Activated CD4-positive, alpha-beta memory T cell treated with anti-CD3 and anti-CD28 coated beads for 36 hours (primary cell): ENCODE measurements at regions not wholly inside any gene's neighbourhood (a gene's known extent, or its start where the extent isn't known, plus 50 kb on each side); places are given as distances from the start of the nearest gene placed in this dataset.

ENCODE experiments used
- CTCF ChIA-PET: fragments of 350-600 bp; sonication (Branson Sonifier 250); formaldehyde crosslinking; loops from one replicate; lab custom pipeline; 2021; ENCODE audit warnings: antibody characterized with exemption, inconsistent platforms; lab: Charles Lee
- POLR2A ChIA-PET: fragments of 350-600 bp; sonication (Branson Sonifier 250); formaldehyde crosslinking; loops from one replicate; lab custom pipeline; 2021; ENCODE audit warnings: antibody characterized with exemption; lab: Charles Lee
- DNase-seq: peaks from one replicate; pipeline ENCODE4 v3.0.0-alpha.2; 2020
- H3K27ac Mint-ChIP-seq: one replicate; pipeline ENCODE4 v1.8.0; 2021; ENCODE audit warnings: mixed read lengths
- H3K27me3 Mint-ChIP-seq: one replicate; pipeline ENCODE4 v1.8.0; 2021; ENCODE audit warnings: mixed read lengths
- H3K36me3 Mint-ChIP-seq: one replicate; pipeline ENCODE4 v1.8.0; 2021; ENCODE audit warnings: mixed read lengths
- H3K4me1 Mint-ChIP-seq: one replicate; pipeline ENCODE4 v1.8.0; 2021; ENCODE audit warnings: low read depth, mixed read lengths
- H3K4me3 Mint-ChIP-seq: one replicate; pipeline ENCODE4 v1.8.0; 2021; ENCODE audit warnings: mild to moderate bottlenecking, mixed read lengths
- H3K9me3 Mint-ChIP-seq: one replicate; pipeline ENCODE4 v1.8.0; 2021; ENCODE audit warnings: mixed read lengths
- intact Hi-C: fragments of 100-400 bp; cut with micrococcal nuclease; formaldehyde crosslinking; loops from one replicate; pipeline ENCODE4 v1.15.1; 2023

- Mint-ChIP-seq H3K9me3 (peaks cover 1% of the 10 kb centered on the region), H3K27ac (no peak overlapping the region), H3K36me3 (no peaks in the 10 kb centered on the region), H3K4me3 (no peak overlapping the region), H3K4me1 (no peaks in the 10 kb centered on the region), H3K27me3 (no peaks in the 10 kb centered on the region)
- intact Hi-C loops = no loop called here
- DNase-seq = no peak
- CTCF ChIA-PET = no interaction called here
- POLR2A ChIA-PET = no interaction called here
Observed at GRCh38 chr4:111178231-111178630, 555.4 kb upstream of the PITX2 start.

- H3K4me3 Mint-ChIP-seq = no peak overlapping the region
- peaks cover 7% of the 10 kb centered on the region for H3K9me3 Mint-ChIP-seq
- intact Hi-C loops = no loop called here
- ChIA-PET POLR2A (no interaction called here), CTCF (no interaction called here)
- H3K27me3 Mint-ChIP-seq = no peaks in the 10 kb centered on the region
- DNase-seq = no peak
- no peaks in the 10 kb centered on the region for H3K36me3 Mint-ChIP-seq
- H3K4me1 Mint-ChIP-seq = no peaks in the 10 kb centered on the region
- H3K27ac Mint-ChIP-seq = no peak overlapping the region
Observed at GRCh38 chr4:111187108-111187507, 564.2 kb upstream of the PITX2 start.

GRCh38 chr4:111198446-111198845 is 575.6 kb upstream of the PITX2 start:
- ChIA-PET CTCF (no interaction called here), POLR2A (no interaction called here)
- DNase-seq = no peak
- Mint-ChIP-seq H3K27ac (no peak overlapping the region), H3K9me3 (peaks cover 6% of the 10 kb centered on the region), H3K27me3 (no peaks in the 10 kb centered on the region), H3K4me1 (no peaks in the 10 kb centered on the region), H3K4me3 (no peak overlapping the region), H3K36me3 (no peaks in the 10 kb centered on the region)
- intact Hi-C loops = no loop called here

GRCh38 chr4:111204797-111205196 is 581.9 kb upstream of the PITX2 start:
- Mint-ChIP-seq H3K9me3 (no peaks in the 10 kb centered on the region), H3K4me3 (no peak overlapping the region), H3K4me1 (no peaks in the 10 kb centered on the region), H3K36me3 (no peaks in the 10 kb centered on the region), H3K27me3 (no peaks in the 10 kb centered on the region), H3K27ac (no peak overlapping the region)
- ChIA-PET CTCF (no interaction called here), POLR2A (no interaction called here)
- intact Hi-C loops = no loop called here
- no peak for DNase-seq

GRCh38 chr4:111208970-111209369 is 586.1 kb upstream of the PITX2 start:
- no peak overlapping the region for H3K27ac Mint-ChIP-seq
- H3K9me3 Mint-ChIP-seq = no peaks in the 10 kb centered on the region

GRCh38 chr4:111209706-111210105 is 586.8 kb upstream of the PITX2 start:
- DNase-seq = no peak
- intact Hi-C loops = no loop called here
- no peaks in the 10 kb centered on the region for H3K27me3 Mint-ChIP-seq
- H3K4me3 Mint-ChIP-seq = no peak overlapping the region
- no peaks in the 10 kb centered on the region for H3K9me3 Mint-ChIP-seq
- H3K36me3 Mint-ChIP-seq = no peaks in the 10 kb centered on the region
- no peaks in the 10 kb centered on the region for H3K4me1 Mint-ChIP-seq
- no peak overlapping the region for H3K27ac Mint-ChIP-seq
- CTCF ChIA-PET = no interaction called here
- POLR2A ChIA-PET = no interaction called here

More at GRCh38 chr4:111208970-111209369, 586.1 kb upstream of the PITX2 start:
- no peak for DNase-seq
- intact Hi-C loops = no loop called here
- Mint-ChIP-seq H3K4me3 (no peak overlapping the region), H3K4me1 (no peaks in the 10 kb centered on the region), H3K27me3 (no peaks in the 10 kb centered on the region), H3K36me3 (no peaks in the 10 kb centered on the region)
- ChIA-PET POLR2A (no interaction called here), CTCF (no interaction called here)

GRCh38 chr4:111210595-111210994 is 587.7 kb upstream of the PITX2 start:
- Mint-ChIP-seq H3K36me3 (no peaks in the 10 kb centered on the region), H3K9me3 (no peaks in the 10 kb centered on the region), H3K27ac (no peak overlapping the region), H3K4me1 (no peaks in the 10 kb centered on the region), H3K4me3 (no peak overlapping the region), H3K27me3 (no peaks in the 10 kb centered on the region)
- DNase-seq = no peak
- CTCF ChIA-PET = no interaction called here
- POLR2A ChIA-PET = no interaction called here
- intact Hi-C loops = no loop called here

GRCh38 chr4:111213531-111213930 is 590.7 kb upstream of the PITX2 start:
- no peaks in the 10 kb centered on the region for H3K36me3 Mint-ChIP-seq
- CTCF ChIA-PET = no interaction called here
- POLR2A ChIA-PET = no interaction called here
- intact Hi-C loops = no loop called here
- H3K27ac Mint-ChIP-seq = no peak overlapping the region
- H3K9me3 Mint-ChIP-seq = no peaks in the 10 kb centered on the region
- no peak overlapping the region for H3K4me3 Mint-ChIP-seq
- H3K4me1 Mint-ChIP-seq = no peaks in the 10 kb centered on the region
- H3K27me3 Mint-ChIP-seq = no peaks in the 10 kb centered on the region
- no peak for DNase-seq

GRCh38 chr4:111214371-111214770 is 591.5 kb upstream of the PITX2 start:
- no peak for DNase-seq
- Mint-ChIP-seq H3K4me3 (no peak overlapping the region), H3K27ac (no peak overlapping the region), H3K9me3 (no peaks in the 10 kb centered on the region), H3K27me3 (no peaks in the 10 kb centered on the region), H3K36me3 (no peaks in the 10 kb centered on the region), H3K4me1 (no peaks in the 10 kb centered on the region)
- ChIA-PET CTCF (no interaction called here), POLR2A (no interaction called here)
- intact Hi-C loops = no loop called here

- no peaks in the 10 kb centered on the region for H3K27me3 Mint-ChIP-seq
- no peaks in the 10 kb centered on the region for H3K9me3 Mint-ChIP-seq
- no peak for DNase-seq
- H3K27ac Mint-ChIP-seq = no peak overlapping the region
- no peaks in the 10 kb centered on the region for H3K4me1 Mint-ChIP-seq
- CTCF ChIA-PET = no interaction called here
- intact Hi-C loops = no loop called here
- no peak overlapping the region for H3K4me3 Mint-ChIP-seq
- POLR2A ChIA-PET = no interaction called here
- H3K36me3 Mint-ChIP-seq = no peaks in the 10 kb centered on the region
Observed at GRCh38 chr4:111215755-111216154, 592.9 kb upstream of the PITX2 start.

GRCh38 chr4:111216791-111217190 is 593.9 kb upstream of the PITX2 start:
- Mint-ChIP-seq H3K4me3 (no peak overlapping the region), H3K4me1 (no peaks in the 10 kb centered on the region), H3K36me3 (no peaks in the 10 kb centered on the region), H3K27me3 (no peaks in the 10 kb centered on the region), H3K27ac (no peak overlapping the region), H3K9me3 (no peaks in the 10 kb centered on the region)
- ChIA-PET POLR2A (no interaction called here), CTCF (no interaction called here)
- no peak for DNase-seq
- intact Hi-C loops = no loop called here

- Mint-ChIP-seq H3K27ac (no peak overlapping the region), H3K27me3 (no peaks in the 10 kb centered on the region), H3K4me3 (no peak overlapping the region), H3K9me3 (no peaks in the 10 kb centered on the region), H3K36me3 (no peaks in the 10 kb centered on the region), H3K4me1 (no peaks in the 10 kb centered on the region)
- CTCF ChIA-PET = no interaction called here
- intact Hi-C loops = no loop called here
- POLR2A ChIA-PET = no interaction called here
- DNase-seq = no peak
Observed at GRCh38 chr4:111221371-111221770, 598.5 kb upstream of the PITX2 start.

- H3K4me3 Mint-ChIP-seq = no peak overlapping the region
- ChIA-PET CTCF (interaction anchor here (0.6 kb wide), 1 partner anchor 717 kb away, joined by 3 read pairs; no protein-coding TSS in a partner anchor), POLR2A (no interaction called here)
- H3K27ac Mint-ChIP-seq = no peak overlapping the region
- intact Hi-C loops = no loop called here
- H3K9me3 Mint-ChIP-seq = no peaks in the 10 kb centered on the region
- no peak for DNase-seq
- no peaks in the 10 kb centered on the region for H3K36me3 Mint-ChIP-seq
- no peaks in the 10 kb centered on the region for H3K4me1 Mint-ChIP-seq
- no peaks in the 10 kb centered on the region for H3K27me3 Mint-ChIP-seq
Observed at GRCh38 chr4:111228396-111228795, 605.5 kb upstream of the PITX2 start.

GRCh38 chr4:111228874-111229273 is 606.0 kb upstream of the PITX2 start:
- Mint-ChIP-seq H3K27ac (no peak overlapping the region), H3K9me3 (no peaks in the 10 kb centered on the region), H3K27me3 (no peaks in the 10 kb centered on the region), H3K36me3 (no peaks in the 10 kb centered on the region), H3K4me3 (no peak overlapping the region), H3K4me1 (no peaks in the 10 kb centered on the region)
- DNase-seq = no peak
- intact Hi-C loops = no loop called here
- ChIA-PET CTCF (no interaction called here), POLR2A (no interaction called here)
